Breast epithelium (tissue), 3 donors: ENCODE measurements at regions not wholly inside any gene's neighbourhood (a gene's known extent, or its start where the extent isn't known, plus 50 kb on each side); places are given as distances from the start of the nearest gene placed in this dataset.
"Not testable (repeated sequence)": the region's sequence is repeated elsewhere in the genome, so short reads cannot be mapped to it uniquely, and the experiment has no call there.

Source experiments
- POLR2A ChIP-seq: fragments of 450-650 bp; IDR thresholded peaks from one replicate; pipeline ENCODE4 v1.6.1; 2016; ENCODE audit warnings: antibody characterized with exemption, mild to moderate bottlenecking, moderate library complexity
- TF ChIP-seq, protein P1 (sequence below), 3 donors: fragments of 450-650 bp; IDR thresholded peaks; one replicate each; pipeline ENCODE4 v1.5.1; 2016 to 2017; ENCODE audit warnings: antibody characterized with exemption in 3 of 3, mild to moderate bottlenecking in 3 of 3, moderate library complexity in 3 of 3

DNA sequence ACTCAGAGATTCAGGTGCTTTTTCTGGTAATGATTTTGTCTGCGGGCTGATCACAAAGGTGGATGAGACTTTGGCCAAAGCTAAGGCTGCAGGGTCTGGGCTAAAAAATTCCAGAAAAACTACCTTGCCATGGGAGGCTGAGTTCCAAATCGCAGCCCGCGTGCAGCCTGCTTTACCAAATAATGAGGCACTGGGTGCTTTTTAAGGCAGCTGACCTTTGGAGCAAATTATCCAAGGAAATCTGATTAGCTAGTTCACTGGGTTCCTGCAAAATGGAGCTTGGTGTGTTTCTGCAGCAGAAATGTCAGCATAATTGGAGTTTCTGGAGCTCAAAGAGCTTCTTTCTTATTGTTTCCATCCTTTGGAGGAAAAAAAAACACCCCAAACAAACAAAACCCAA lies 156.6 kb downstream of the NPIPA7 start:
- TF ChIP-seq POLR2A, result not testable (repeated sequence)
- TF ChIP-seq, protein P1, sequence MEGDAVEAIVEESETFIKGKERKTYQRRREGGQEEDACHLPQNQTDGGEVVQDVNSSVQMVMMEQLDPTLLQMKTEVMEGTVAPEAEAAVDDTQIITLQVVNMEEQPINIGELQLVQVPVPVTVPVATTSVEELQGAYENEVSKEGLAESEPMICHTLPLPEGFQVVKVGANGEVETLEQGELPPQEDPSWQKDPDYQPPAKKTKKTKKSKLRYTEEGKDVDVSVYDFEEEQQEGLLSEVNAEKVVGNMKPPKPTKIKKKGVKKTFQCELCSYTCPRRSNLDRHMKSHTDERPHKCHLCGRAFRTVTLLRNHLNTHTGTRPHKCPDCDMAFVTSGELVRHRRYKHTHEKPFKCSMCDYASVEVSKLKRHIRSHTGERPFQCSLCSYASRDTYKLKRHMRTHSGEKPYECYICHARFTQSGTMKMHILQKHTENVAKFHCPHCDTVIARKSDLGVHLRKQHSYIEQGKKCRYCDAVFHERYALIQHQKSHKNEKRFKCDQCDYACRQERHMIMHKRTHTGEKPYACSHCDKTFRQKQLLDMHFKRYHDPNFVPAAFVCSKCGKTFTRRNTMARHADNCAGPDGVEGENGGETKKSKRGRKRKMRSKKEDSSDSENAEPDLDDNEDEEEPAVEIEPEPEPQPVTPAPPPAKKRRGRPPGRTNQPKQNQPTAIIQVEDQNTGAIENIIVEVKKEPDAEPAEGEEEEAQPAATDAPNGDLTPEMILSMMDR (IDR thresholded peaks at IDR 0.05), result not testable (repeated sequence)
